Mesendoderm (in vitro differentiated cells): ENCODE measurements at regions not wholly inside any gene's neighbourhood (a gene's known extent, or its start where the extent isn't known, plus 50 kb on each side); places are given as distances from the start of the nearest gene placed in this dataset.

Source experiments
- DNase-seq: peaks from one replicate; pipeline ENCODE4 v3.0.0; 2013
- H2AK5ac ChIP-seq: 2 replicates; pipeline ENCODE4 v1.6.1; 2013; ENCODE audit warnings: low read length, inconsistent platforms
- H2BK120ac ChIP-seq: 2 replicates; pipeline ENCODE4 v1.6.1; 2013; ENCODE audit warnings: low read depth, mild to moderate bottlenecking, low read length, moderate library complexity, mixed read lengths
- H2BK15ac ChIP-seq: replicated peaks from 2 replicates; pipeline ENCODE4 v1.6.1; 2013; ENCODE audit warnings: low read depth, mild to moderate bottlenecking, moderate library complexity
- H2BK5ac ChIP-seq: 2 replicates; pipeline ENCODE4 v1.6.1; 2013; ENCODE audit warnings: low read length, inconsistent platforms
- H3K18ac ChIP-seq: 2 replicates; pipeline ENCODE4 v1.6.1; 2013; ENCODE audit warnings: mild to moderate bottlenecking, low read length, mixed read lengths
- H3K23ac ChIP-seq: one replicate; pipeline ENCODE4 v1.6.1; 2013; ENCODE audit warnings: low read length
- H3K27ac ChIP-seq: 2 replicates; pipeline ENCODE4 v1.5.1; 2013; ENCODE audit warnings: low read depth, mild to moderate bottlenecking, inconsistent platforms, low read length, moderate library complexity
- H3K27me3 ChIP-seq: 2 replicates; pipeline ENCODE4 v1.6.1; 2013; ENCODE audit warnings: low read length, control low read depth, mild to moderate bottlenecking, inconsistent platforms; ENCODE audit not compliant: insufficient read depth, poor library complexity
- H3K36me3 ChIP-seq: 2 replicates; pipeline ENCODE4 v1.6.1; 2013; ENCODE audit warnings: low read length, inconsistent platforms; ENCODE audit not compliant: control insufficient read depth, insufficient read depth
- H3K4ac ChIP-seq: one replicate; pipeline ENCODE4 v1.6.1; 2013; ENCODE audit warnings: low read depth, mild to moderate bottlenecking, low read length, moderate library complexity
- H3K4me1 ChIP-seq: 2 replicates; pipeline ENCODE4 v1.6.1; 2013; ENCODE audit warnings: low read depth, low read length, inconsistent platforms; ENCODE audit not compliant: control insufficient read depth
- H3K4me2 ChIP-seq: 2 replicates; pipeline ENCODE4 v1.6.1; 2013; ENCODE audit warnings: low read length
- H3K4me3 ChIP-seq: 2 replicates; pipeline ENCODE4 v1.5.1; 2013; ENCODE audit warnings: mild to moderate bottlenecking, low read length
- H3K56ac ChIP-seq: one replicate; pipeline ENCODE4 v1.6.1; 2013; ENCODE audit warnings: low read length
- H3K79me1 ChIP-seq: 2 replicates; pipeline ENCODE4 v1.6.1; 2013; ENCODE audit warnings: low read length, inconsistent platforms
- H3K79me2 ChIP-seq: 2 replicates; pipeline ENCODE4 v1.6.1; 2013; ENCODE audit warnings: mild to moderate bottlenecking, low read length; ENCODE audit not compliant: control insufficient read depth, insufficient read depth
- H3K9ac ChIP-seq: 2 replicates; pipeline ENCODE4 v1.6.1; 2013; ENCODE audit warnings: low read length, inconsistent platforms
- H4K5ac ChIP-seq: one replicate; pipeline ENCODE4 v1.6.1; 2013; ENCODE audit warnings: low read length
- H4K8ac ChIP-seq: one replicate; pipeline ENCODE4 v1.6.1; 2013; ENCODE audit warnings: low read depth, mild to moderate bottlenecking, control low read depth, low read length, moderate library complexity
- WGBS: extraction: QIAGEN DNeasy Blood & Tissue Kit; methylation state at CpG from one replicate; pipeline ENCODE4 v1.1.7; 2013; ENCODE audit warnings: low lambda C conversion rate, missing lambda C conversion rate; ENCODE audit not compliant: insufficient coverage; ENCODE audit errors: extremely low coverage; 5-methylcytosine and 5-hydroxymethylcytosine counted together

- no peak overlapping the region for H2AK5ac ChIP-seq
- WGBS, result no CpG with 5 or more reads among the region's 2 CpGs
- H3K4me3 ChIP-seq, result no peak overlapping the region
- no peak overlapping the region for H2BK5ac ChIP-seq
- no peaks in the 10 kb centered on the region for H3K79me2 ChIP-seq
- no peak overlapping the region for H3K9ac ChIP-seq
- H2BK120ac ChIP-seq, result no peak overlapping the region
- H4K8ac ChIP-seq, result no peak overlapping the region
- H3K27ac ChIP-seq, result no peak overlapping the region
- no peak overlapping the region for H3K4me2 ChIP-seq
- H3K4me1 ChIP-seq, result no peaks in the 10 kb centered on the region
- H2BK15ac ChIP-seq, result no peak overlapping the region
- H3K18ac ChIP-seq, result no peak overlapping the region
- no peak overlapping the region for H3K4ac ChIP-seq
- H3K23ac ChIP-seq, result no peak overlapping the region
- no peak overlapping the region for H4K5ac ChIP-seq
- H3K27me3 ChIP-seq, result no peaks in the 10 kb centered on the region
- H3K56ac ChIP-seq, result no peak overlapping the region
- H3K36me3 ChIP-seq, result no peaks in the 10 kb centered on the region
- H3K79me1 ChIP-seq, result no peaks in the 10 kb centered on the region
- no peak for DNase-seq
These were observed 214.1 kb downstream of the KATNAL1 start for GRCh38 chr13:30093236-30093635.

GRCh38 chr13:30091691-30092090 lies 215.7 kb downstream of the KATNAL1 start:
- Histone ChIP-seq H2BK120ac (no peak overlapping the region), H3K23ac (no peak overlapping the region), H3K36me3 (no peaks in the 10 kb centered on the region), H4K5ac (no peak overlapping the region), H4K8ac (no peak overlapping the region), H3K18ac (no peak overlapping the region), H2BK15ac (no peak overlapping the region), H3K4me2 (no peak overlapping the region), H3K27ac (no peak overlapping the region), H2AK5ac (no peak overlapping the region), H3K4me1 (no peaks in the 10 kb centered on the region), H3K4ac (no peak overlapping the region), H3K79me2 (no peaks in the 10 kb centered on the region), H3K4me3 (no peak overlapping the region), H2BK5ac (no peak overlapping the region), H3K79me1 (no peaks in the 10 kb centered on the region), H3K9ac (no peak overlapping the region), H3K27me3 (no peaks in the 10 kb centered on the region), H3K56ac (no peak overlapping the region)
- no CpG with 5 or more reads among the region's 4 CpGs for WGBS
- no peak for DNase-seq

GRCh38 chr13:30091035-30091434 lies 216.3 kb downstream of the KATNAL1 start:
- Histone ChIP-seq H3K56ac (no peak overlapping the region), H2BK5ac (no peak overlapping the region), H4K5ac (no peak overlapping the region), H3K4ac (no peak overlapping the region), H3K23ac (no peak overlapping the region), H2AK5ac (no peak overlapping the region), H2BK15ac (no peak overlapping the region), H4K8ac (no peak overlapping the region), H3K27me3 (no peaks in the 10 kb centered on the region), H3K4me1 (no peaks in the 10 kb centered on the region), H3K4me3 (no peak overlapping the region), H3K36me3 (no peaks in the 10 kb centered on the region), H3K79me2 (no peaks in the 10 kb centered on the region), H3K18ac (no peak overlapping the region), H3K9ac (no peak overlapping the region), H3K79me1 (no peaks in the 10 kb centered on the region), H3K27ac (no peak overlapping the region), H3K4me2 (no peak overlapping the region), H2BK120ac (no peak overlapping the region)
- WGBS, result no CpG with 5 or more reads among the region's 2 CpGs
- no peak for DNase-seq

GRCh38 chr13:30088312-30088855 lies 219.0 kb downstream of the KATNAL1 start:
- Histone ChIP-seq H2AK5ac (no peak overlapping the region), H3K4me3 (no peak overlapping the region), H3K36me3 (no peaks in the 10 kb centered on the region), H3K4ac (no peak overlapping the region), H3K79me1 (no peaks in the 10 kb centered on the region), H3K79me2 (no peaks in the 10 kb centered on the region), H2BK15ac (no peak overlapping the region), H3K18ac (no peak overlapping the region), H3K56ac (no peak overlapping the region), H2BK5ac (no peak overlapping the region), H4K5ac (no peak overlapping the region), H3K4me2 (no peak overlapping the region), H3K27ac (no peak overlapping the region), H3K23ac (no peak overlapping the region), H3K4me1 (no peaks in the 10 kb centered on the region), H2BK120ac (no peak overlapping the region), H4K8ac (no peak overlapping the region), H3K9ac (no peak overlapping the region), H3K27me3 (no peaks in the 10 kb centered on the region)
- WGBS, result no CpG with 5 or more reads among the region's 5 CpGs
- no peak for DNase-seq

- Histone ChIP-seq H3K36me3 (no peaks in the 10 kb centered on the region), H3K4me2 (no peak overlapping the region), H3K79me2 (no peaks in the 10 kb centered on the region), H4K8ac (no peak overlapping the region), H4K5ac (no peak overlapping the region), H3K56ac (no peak overlapping the region), H2BK15ac (no peak overlapping the region), H3K4me3 (no peak overlapping the region), H3K4ac (no peak overlapping the region), H2AK5ac (no peak overlapping the region), H2BK5ac (no peak overlapping the region), H3K9ac (no peak overlapping the region), H3K27ac (no peak overlapping the region), H2BK120ac (no peak overlapping the region), H3K27me3 (no peaks in the 10 kb centered on the region), H3K23ac (no peak overlapping the region), H3K4me1 (no peaks in the 10 kb centered on the region), H3K79me1 (no peaks in the 10 kb centered on the region), H3K18ac (no peak overlapping the region)
- WGBS, result no CpG with 5 or more reads among the region's 1 CpG
- DNase-seq, result peak; percentile 42
These were observed 222.3 kb downstream of the KATNAL1 start for GRCh38 chr13:30085087-30085486.

GRCh38 chr13:30082391-30082790 lies 225.0 kb downstream of the KATNAL1 start:
- no peak for DNase-seq
- Histone ChIP-seq H3K18ac (no peak overlapping the region), H3K9ac (no peak overlapping the region), H2BK120ac (no peak overlapping the region), H4K8ac (no peak overlapping the region), H3K79me1 (no peaks in the 10 kb centered on the region), H3K36me3 (no peaks in the 10 kb centered on the region), H3K4me1 (peaks cover 4% of the 10 kb centered on the region), H4K5ac (no peak overlapping the region), H3K27ac (no peak overlapping the region), H2AK5ac (no peak overlapping the region), H3K56ac (no peak overlapping the region), H2BK15ac (no peak overlapping the region), H3K4ac (no peak overlapping the region), H2BK5ac (no peak overlapping the region), H3K4me2 (no peak overlapping the region), H3K4me3 (no peak overlapping the region), H3K27me3 (no peaks in the 10 kb centered on the region), H3K79me2 (no peaks in the 10 kb centered on the region), H3K23ac (no peak overlapping the region)
- WGBS, result no CpG with 5 or more reads among the region's 5 CpGs
